ENCODE measurements at regions not wholly inside any gene's neighbourhood (a gene's known extent, or its start where the extent isn't known, plus 50 kb on each side); places are given as distances from the start of the nearest gene placed in this dataset.

GRCh38 chr1:232477728-232478127, 152.2 kb downstream of the SIPA1L2 start:
- H3K9me2 ChIP-seq (ENCODE audit: insufficient read depth, low read length): no peaks in the 10 kb centered on the region
- no peaks in the 10 kb centered on the region for H4K20me1 ChIP-seq (ENCODE audit: insufficient read depth)
- no peaks in the 10 kb centered on the region for H3K36me3 ChIP-seq (ENCODE audit: insufficient read depth, low read length)
- H3K4me3 ChIP-seq (ENCODE audit: low read length): no peak overlapping the region
- H2AFZ ChIP-seq (ENCODE audit: low read depth, low read length): no peak overlapping the region
- no peaks in the 10 kb centered on the region for H3K79me2 ChIP-seq (replicated peaks; ENCODE audit: insufficient read depth, low read length)
- H3K27ac ChIP-seq (ENCODE audit: low read length): no peak overlapping the region
- H3K9me3 ChIP-seq (ENCODE audit: low read length): no peaks in the 10 kb centered on the region
- H3K4me2 ChIP-seq (ENCODE audit: low read length): no peak overlapping the region
- H3F3A ChIP-seq (ENCODE audit: insufficient read depth, low read length, poor library complexity, severe bottlenecking): no peaks in the 10 kb centered on the region
- TF ChIP-seq EP300 (conservative IDR thresholded peaks at IDR 0.05; ENCODE audit: poor library complexity, severe bottlenecking) (no peak), EZH2 (IDR thresholded peaks at IDR 0.05; ENCODE audit: borderline replicate concordance, insufficient read depth, low read length, poor library complexity, severe bottlenecking) (no peak), SMC3 (conservative IDR thresholded peaks at IDR 0.05; ENCODE audit: poor library complexity) (no peak), MXI1 (conservative IDR thresholded peaks at IDR 0.05; ENCODE audit: poor library complexity, severe bottlenecking) (no peak), TAF1 (IDR thresholded peaks at IDR 0.05; ENCODE audit: low read depth) (no peak), POLR2AphosphoS5 (IDR thresholded peaks at IDR 0.05) (no peak), RAD21 (conservative IDR thresholded peaks at IDR 0.05) (no peak)
- TF ChIP-seq, protein P1, sequence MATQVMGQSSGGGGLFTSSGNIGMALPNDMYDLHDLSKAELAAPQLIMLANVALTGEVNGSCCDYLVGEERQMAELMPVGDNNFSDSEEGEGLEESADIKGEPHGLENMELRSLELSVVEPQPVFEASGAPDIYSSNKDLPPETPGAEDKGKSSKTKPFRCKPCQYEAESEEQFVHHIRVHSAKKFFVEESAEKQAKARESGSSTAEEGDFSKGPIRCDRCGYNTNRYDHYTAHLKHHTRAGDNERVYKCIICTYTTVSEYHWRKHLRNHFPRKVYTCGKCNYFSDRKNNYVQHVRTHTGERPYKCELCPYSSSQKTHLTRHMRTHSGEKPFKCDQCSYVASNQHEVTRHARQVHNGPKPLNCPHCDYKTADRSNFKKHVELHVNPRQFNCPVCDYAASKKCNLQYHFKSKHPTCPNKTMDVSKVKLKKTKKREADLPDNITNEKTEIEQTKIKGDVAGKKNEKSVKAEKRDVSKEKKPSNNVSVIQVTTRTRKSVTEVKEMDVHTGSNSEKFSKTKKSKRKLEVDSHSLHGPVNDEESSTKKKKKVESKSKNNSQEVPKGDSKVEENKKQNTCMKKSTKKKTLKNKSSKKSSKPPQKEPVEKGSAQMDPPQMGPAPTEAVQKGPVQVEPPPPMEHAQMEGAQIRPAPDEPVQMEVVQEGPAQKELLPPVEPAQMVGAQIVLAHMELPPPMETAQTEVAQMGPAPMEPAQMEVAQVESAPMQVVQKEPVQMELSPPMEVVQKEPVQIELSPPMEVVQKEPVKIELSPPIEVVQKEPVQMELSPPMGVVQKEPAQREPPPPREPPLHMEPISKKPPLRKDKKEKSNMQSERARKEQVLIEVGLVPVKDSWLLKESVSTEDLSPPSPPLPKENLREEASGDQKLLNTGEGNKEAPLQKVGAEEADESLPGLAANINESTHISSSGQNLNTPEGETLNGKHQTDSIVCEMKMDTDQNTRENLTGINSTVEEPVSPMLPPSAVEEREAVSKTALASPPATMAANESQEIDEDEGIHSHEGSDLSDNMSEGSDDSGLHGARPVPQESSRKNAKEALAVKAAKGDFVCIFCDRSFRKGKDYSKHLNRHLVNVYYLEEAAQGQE (IDR thresholded peaks at IDR 0.05; ENCODE audit: borderline replicate concordance): no peak
- no peak overlapping the region for H3K9ac ChIP-seq (ENCODE audit: low read length)
- H3K27me3 ChIP-seq (ENCODE audit: insufficient read depth, low read depth, low read length): no peaks in the 10 kb centered on the region

DNA sequence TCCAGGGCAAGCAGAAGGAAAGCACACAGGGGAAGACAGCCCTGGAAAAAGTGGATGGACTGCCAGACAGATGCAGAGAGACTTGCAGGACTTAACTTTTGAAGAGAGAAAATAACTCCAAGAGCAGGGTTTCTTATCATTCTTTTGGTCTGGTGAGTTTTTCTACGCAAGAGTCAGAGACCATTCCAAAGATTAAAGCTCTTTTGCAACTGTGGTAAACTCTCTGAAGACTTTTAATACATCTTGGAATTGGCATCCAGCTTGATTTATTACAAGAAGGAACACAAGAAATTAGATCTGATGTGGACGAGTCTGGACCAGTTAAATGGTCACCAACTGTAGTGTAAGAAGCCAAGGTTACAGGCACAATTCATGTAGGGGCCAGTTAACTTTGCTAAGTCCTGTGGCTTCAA, 153.4 kb downstream of the SIPA1L2 start:
- Histone ChIP-seq H3K79me2 (replicated peaks; ENCODE audit: insufficient read depth, low read length) (no peaks in the 10 kb centered on the region), H3K4me2 (ENCODE audit: low read length) (no peak overlapping the region), H3K27me3 (ENCODE audit: insufficient read depth, low read depth, low read length) (no peaks in the 10 kb centered on the region), H3K4me3 (ENCODE audit: low read length) (no peak overlapping the region), H3K36me3 (ENCODE audit: insufficient read depth, low read length) (no peaks in the 10 kb centered on the region), H4K20me1 (ENCODE audit: insufficient read depth) (no peaks in the 10 kb centered on the region), H3K9ac (ENCODE audit: low read length) (no peak overlapping the region), H3K9me2 (ENCODE audit: insufficient read depth, low read length) (no peaks in the 10 kb centered on the region), H3K27ac (ENCODE audit: low read length) (no peak overlapping the region), H3K9me3 (ENCODE audit: low read length) (no peaks in the 10 kb centered on the region), H2AFZ (ENCODE audit: low read depth, low read length) (no peak overlapping the region), H3F3A (ENCODE audit: insufficient read depth, low read length, poor library complexity, severe bottlenecking) (no peaks in the 10 kb centered on the region)
- TF ChIP-seq, protein P2, sequence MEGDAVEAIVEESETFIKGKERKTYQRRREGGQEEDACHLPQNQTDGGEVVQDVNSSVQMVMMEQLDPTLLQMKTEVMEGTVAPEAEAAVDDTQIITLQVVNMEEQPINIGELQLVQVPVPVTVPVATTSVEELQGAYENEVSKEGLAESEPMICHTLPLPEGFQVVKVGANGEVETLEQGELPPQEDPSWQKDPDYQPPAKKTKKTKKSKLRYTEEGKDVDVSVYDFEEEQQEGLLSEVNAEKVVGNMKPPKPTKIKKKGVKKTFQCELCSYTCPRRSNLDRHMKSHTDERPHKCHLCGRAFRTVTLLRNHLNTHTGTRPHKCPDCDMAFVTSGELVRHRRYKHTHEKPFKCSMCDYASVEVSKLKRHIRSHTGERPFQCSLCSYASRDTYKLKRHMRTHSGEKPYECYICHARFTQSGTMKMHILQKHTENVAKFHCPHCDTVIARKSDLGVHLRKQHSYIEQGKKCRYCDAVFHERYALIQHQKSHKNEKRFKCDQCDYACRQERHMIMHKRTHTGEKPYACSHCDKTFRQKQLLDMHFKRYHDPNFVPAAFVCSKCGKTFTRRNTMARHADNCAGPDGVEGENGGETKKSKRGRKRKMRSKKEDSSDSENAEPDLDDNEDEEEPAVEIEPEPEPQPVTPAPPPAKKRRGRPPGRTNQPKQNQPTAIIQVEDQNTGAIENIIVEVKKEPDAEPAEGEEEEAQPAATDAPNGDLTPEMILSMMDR (IDR thresholded peaks at IDR 0.05; ENCODE audit: poor library complexity, severe bottlenecking): no peak
- no peak for TF ChIP-seq POLR2AphosphoS5 (IDR thresholded peaks at IDR 0.05)
- TF ChIP-seq TAF1 (IDR thresholded peaks at IDR 0.05; ENCODE audit: low read depth): no peak
- TF ChIP-seq EP300 (conservative IDR thresholded peaks at IDR 0.05; ENCODE audit: poor library complexity, severe bottlenecking): no peak
- TF ChIP-seq MXI1 (conservative IDR thresholded peaks at IDR 0.05; ENCODE audit: poor library complexity, severe bottlenecking): no peak
- no peak for TF ChIP-seq SMC3 (conservative IDR thresholded peaks at IDR 0.05; ENCODE audit: poor library complexity)
- TF ChIP-seq EZH2 (IDR thresholded peaks at IDR 0.05; ENCODE audit: borderline replicate concordance, insufficient read depth, low read length, poor library complexity, severe bottlenecking): no peak
- TF ChIP-seq RAD21 (conservative IDR thresholded peaks at IDR 0.05): no peak
- TF ChIP-seq, protein P1 (IDR thresholded peaks at IDR 0.05; ENCODE audit: borderline replicate concordance): no peak
